HG03139 (cell line): ENCODE measurements at regions not wholly inside any gene's neighbourhood (a gene's known extent, or its start where the extent isn't known, plus 50 kb on each side); places are given as distances from the start of the nearest gene placed in this dataset.

Experiments
- ATAC-seq: cut with Tn5 transposase; IDR thresholded peaks from one replicate; pipeline ENCODE4 v1.9.1; 2021; ENCODE audit not compliant: unreplicated experiment

DNA sequence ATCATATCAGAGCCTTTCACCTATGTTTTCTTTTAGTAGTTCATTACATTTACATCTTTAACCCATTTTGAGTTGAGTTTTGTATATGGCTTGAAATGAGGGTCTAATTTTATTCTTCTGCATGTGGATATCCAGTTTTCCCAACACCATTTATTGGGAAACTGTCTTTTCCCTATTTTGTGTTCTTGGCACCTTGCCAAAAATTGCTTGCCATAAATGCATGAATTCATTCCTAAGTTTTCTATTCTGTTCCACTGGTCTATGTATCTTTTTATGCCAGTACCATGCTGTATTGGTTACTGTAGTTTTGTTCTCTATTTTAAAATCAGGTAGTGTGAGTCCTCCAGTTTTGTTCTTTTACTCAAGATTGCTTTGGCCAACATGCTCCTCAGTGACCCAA is 144.0 kb upstream of the OBI1 start:
- no peak for ATAC-seq

DNA sequence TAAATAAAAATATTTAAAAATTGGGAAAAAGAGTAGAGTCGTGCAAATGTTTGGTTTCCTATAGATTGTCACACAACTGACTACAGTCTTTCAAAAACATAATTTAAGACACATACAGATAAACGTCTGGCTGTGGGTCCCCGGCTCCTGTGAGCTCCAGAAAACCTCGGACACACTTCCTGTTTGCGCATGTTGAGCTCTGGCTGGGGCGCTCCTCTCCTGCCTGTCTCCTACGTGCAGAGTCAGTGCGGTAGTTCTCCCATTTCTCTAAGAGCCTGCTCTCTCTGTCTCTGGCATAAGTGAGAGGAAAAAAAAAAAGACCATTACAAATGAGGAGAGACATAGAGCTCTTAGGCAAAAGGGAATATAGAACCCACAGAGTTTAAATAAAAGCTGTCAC is 128.2 kb upstream of the OBI1 start:
- no peak for ATAC-seq

DNA sequence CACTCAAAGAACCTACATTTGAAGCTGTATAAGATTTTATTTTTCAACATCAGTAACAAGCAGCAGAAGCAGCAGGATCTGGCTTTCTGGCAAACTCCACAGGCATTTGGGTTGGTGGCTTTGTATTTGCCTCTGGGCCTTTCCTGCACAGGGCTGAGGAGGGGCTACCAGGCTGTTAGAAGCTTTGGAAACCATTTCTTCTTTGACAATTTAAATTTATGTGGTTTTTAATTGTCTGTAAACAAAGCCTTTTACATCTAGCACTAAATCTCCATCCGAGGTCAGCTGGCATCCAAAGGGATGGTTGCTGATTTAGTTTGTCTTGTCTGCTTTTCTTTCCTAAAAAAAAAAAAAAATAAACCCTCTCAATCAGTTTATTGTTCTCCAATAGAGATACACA is 127.5 kb upstream of the OBI1 start:
- no peak for ATAC-seq

DNA sequence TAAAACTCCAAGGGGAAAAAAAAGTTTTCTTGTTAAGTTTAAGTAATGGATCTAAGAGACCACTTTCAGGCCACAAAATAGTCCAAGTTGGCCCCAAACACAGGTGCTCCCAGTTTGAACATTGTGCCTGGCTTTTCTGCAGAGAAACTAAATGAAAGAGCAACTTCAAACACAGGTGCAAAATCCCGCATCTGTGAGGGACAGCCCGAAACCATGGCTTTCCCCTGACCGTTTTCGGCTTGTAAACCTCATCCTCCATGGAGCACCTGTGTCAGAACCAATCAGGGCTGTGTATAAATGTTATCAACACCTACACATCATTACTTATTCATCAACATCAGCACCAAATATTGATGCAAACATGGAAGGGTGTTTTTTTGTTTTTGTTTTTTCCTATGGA is 126.8 kb upstream of the OBI1 start:
- no peak for ATAC-seq

DNA sequence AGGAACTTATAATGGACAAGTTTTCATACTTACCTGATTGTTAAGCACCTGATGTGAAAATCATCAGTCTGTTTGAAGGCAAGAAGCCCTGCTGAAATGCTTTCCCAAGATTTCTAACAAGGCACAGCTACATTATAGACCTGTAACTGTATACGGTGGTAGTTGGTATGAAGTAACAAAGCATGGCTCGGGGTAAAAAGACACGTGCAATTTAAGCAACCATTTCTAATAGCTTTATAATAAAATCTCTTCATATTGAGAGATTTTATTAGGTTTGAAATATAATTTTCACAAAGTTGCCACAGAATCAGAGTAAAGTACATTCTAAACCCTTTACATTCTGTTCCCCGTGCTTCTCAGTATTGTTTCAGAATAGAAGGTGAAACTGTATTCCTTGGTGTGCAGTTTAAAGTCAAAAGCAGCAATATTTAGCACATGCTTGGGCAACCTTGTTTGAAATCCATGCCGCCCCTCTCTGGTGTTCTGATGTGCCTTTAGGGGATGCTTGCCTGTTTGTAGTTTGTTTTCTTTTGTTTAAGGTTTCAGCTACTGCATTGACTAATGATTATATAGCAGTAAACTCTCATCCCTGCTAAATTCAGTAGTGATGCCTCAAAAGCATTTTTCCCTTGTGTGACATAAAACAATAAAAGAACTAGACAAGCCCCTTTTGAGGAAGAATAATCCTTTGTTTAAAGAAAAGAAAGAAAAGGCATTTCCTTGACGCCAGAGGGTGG is 125.2 kb upstream of the OBI1 start:
- ATAC-seq, result no peak

DNA sequence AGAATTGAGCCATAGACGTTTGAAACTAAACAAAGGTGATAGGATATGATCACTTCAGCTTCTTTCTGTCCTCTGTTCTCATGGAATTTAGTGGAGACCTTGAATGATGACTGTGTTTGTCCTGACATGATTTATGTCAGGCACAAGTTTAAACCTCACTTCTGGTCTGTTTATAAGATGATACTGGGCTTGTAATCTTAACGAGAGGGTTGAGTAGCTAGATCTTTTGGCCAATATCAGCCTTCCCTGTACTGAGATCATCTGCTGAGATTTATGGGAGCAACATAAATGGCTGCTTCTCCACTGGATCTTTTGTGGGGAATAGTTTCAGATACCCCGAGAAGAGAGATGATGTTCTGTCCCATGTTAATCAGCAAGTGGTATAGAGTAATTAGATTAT is 121.8 kb upstream of the OBI1 start:
- ATAC-seq, result no peak

DNA sequence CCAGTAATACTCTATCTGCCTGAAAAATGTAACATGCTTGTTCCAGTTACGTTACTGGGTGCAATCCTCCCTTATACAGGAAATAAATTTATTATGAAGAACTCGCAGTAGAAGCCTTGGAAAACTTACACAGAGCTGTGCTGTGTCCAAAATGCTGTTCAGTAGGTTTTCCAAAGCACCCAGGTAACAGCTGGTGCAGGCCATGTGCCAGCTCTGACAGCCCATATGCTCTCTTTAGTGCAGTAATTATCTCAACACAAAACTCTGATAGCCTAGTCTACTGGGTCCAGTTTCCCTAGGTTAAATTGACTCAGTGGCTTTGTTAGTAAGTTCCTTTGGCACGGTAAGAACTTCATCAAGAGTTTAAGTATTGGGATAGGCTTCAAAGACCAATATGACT is 120.7 kb upstream of the OBI1 start:
- no peak for ATAC-seq

DNA sequence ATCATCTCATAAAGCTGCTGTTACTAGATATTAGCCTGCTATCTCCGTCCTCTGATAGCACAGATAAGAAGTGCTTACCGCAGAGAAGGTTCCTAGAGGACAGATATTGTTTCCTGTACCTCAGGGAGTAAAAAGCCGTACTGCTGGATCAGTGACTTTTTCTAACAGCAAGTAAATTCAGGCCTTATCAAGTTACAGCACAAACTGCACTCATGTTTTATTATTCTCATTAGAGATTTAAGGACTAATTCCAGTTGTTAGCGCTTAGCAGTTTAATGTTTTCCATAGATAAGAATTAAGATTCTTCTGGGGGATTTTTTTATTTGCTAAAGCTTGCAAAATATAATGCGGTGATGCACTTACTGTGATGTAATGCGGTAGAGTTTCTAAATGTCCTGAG is 119.0 kb upstream of the OBI1 start:
- ATAC-seq, result no peak

DNA sequence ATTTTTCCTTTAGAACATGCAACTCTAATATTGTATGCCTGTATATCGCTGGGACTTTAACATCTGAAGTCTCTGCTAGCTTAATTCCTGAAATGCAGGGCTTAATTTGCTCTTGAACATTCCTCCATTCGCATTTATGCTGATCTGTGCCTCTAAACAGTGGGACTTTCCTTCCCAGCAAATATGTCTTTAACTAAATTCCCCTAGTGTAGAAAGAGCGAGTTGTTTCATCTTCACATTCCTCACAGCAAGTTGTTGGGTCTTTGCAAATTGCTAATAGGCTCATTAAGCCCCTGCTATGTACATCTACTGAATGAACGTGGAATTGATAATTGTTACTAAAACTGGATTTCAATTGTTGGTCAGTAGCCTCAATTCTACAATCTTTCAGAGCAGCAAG is 118.4 kb upstream of the OBI1 start:
- ATAC-seq, result no peak

DNA sequence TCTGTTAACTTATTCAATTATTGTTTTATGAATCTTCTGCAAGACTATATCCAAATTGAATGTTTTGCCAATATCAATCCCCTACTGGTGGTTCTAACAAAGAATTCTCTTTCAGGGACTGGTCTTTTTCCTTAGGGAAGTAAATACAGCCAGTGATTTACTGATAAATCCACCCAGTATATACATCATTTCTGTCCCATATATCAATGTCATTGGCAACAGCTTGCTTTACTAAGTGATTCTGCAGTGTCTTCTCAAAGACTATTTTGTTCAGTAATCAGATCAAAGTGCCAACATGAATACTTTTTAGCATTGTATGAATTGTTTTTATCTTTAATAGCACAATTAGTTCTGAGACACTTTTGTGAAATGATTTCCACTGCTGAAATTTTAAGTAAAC is 114.0 kb upstream of the OBI1 start:
- no peak for ATAC-seq

DNA sequence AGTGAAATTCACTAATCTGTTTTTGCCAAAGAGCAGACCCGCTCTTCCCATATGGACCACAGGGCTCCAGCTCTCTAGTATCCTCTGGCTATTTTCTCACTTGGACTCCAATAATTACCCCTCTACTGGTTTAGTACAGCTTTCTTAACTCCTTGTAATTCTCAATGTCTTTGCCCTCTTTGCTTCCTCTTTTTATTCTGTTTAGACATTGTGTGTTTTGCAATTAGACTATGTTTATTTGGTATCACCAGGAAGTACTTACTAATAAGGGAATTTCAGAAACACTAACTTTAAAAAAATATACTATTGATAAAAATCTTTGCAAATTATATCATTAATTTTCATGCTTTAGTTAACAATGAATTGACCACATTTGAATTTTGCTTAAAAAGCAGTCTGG is 111.6 kb upstream of the OBI1 start:
- ATAC-seq, result no peak

DNA sequence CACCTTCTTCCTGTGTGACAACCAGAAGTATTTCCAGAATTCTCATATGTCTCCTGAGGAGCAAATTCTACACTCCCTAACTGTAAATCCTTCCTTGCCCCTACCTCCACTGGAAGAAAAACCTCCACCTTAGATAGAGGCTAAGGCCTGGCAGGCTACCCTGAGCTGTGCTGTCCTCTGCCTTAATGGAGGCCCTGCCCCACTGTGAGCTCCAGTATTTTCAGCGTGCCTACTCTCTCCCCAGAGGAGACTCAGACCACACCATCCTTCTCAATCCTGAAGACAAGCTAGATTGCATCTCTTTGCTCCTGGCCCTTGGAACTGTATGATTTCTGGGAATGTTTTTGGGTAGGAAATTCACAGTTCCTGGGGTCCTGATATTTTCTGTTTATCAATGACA is 110.0 kb upstream of the OBI1 start:
- no peak for ATAC-seq

DNA sequence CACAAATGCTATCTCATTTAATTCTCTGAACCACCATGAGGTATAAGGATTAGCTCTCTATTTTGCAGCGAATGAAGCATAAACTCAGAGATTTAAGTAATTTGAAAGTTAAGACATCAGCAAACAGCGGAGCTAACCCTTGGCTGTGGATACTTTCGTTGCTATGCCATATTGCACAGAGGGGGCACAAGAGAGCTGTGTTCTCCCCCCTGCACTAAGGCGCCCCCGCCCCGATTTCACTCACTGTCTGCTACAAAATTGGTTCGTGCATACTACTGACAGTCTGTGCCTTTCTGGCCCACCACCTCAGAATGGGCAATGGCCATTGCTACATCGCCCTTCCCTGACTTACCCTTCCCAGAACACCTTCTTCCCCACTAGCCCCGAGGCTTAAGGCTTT is 105.7 kb upstream of the OBI1 start:
- no peak for ATAC-seq

DNA sequence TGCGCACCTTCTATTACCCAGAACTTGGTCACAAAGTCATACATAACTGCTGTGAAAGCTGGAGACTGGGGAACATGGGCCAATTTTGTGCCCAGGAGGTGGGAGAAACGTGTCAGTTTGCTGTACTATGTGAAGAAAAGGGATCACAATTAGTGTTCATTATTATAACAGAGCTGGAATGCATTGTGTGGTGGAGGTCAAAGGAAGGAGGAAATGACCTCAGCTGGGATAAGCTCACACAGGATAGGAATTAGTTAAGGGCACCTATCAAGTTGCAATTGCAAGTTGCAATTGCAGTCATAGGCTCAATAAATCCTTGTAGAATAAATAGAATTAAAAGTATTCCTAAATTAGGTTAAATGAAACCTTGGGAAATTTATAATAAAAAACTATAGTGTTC is 103.9 kb upstream of the OBI1 start:
- no peak for ATAC-seq

DNA sequence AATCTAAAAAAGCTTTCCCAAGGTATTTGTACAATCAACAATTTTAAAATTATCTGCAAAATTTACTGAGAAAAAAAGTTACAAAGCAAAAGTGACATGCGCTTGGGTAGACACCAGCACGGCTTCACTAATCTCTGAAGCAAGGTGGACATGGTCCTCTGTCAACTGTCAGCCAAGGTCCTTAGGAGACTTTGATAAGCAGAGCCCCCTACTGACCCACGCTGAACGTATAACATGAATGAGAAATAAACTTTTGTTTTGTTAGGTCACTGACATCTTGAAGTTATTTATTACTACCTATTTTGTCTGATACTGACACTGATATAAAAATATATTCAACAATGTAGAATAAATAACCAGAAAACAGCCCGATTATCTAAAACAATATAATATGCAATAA is 100.7 kb upstream of the OBI1 start:
- no peak for ATAC-seq

DNA sequence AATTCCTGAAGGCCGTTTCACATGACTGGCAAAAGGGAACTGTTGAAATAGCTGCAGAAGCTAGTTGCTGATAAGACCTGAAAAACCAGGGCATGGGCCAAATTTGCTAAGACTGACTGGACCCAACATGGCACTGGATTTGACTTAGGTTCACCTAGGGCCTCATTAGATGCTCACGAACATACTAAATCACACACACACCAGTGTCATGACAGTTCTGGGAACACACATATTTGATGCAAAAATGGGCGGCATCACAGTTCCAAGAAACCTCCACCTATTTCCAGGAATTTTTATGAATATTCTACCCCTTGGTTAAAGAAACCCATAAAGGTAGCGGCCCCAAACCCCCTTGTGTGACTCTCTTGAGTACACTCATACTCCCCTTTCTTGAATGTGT is 99.6 kb upstream of the OBI1 start:
- no peak for ATAC-seq

DNA sequence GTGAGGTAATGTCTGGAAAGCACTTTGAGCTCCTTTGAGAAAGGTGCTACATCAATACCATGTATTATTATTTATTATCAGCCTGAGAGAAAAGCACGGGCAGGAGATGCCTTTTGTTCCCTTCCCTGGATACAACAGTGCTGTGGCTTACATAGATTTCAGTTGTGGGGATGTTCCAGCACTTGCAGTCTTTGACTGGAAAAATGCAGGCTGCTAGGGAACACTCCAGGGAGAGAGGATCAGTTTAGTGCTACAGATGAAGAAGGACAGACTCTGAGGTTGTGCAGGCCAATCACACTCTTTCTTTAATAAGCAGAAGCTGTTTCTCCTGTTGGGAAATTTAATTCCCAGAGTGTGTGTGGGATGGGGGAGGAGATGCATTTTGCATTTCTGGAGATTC is 94.5 kb upstream of the OBI1 start:
- ATAC-seq, result no peak

DNA sequence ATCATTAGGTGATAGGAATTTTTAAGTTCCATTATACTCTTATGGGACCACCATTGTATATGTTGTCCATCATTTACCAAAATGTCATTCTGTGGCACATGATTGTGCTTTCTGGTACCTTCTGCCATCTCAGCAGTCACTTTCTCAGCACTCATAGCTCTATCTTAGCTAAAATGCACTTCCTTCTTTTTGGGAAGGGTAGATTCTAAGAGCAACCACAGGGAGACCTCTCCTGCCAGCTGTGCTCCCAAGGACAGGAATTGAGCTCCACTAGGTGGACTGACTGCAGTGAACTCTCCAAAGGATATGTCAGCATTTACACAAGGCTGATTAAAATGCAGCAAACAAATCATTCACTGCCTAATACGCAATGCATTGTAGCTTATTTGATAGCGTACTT is 91.8 kb upstream of the OBI1 start:
- no peak for ATAC-seq

DNA sequence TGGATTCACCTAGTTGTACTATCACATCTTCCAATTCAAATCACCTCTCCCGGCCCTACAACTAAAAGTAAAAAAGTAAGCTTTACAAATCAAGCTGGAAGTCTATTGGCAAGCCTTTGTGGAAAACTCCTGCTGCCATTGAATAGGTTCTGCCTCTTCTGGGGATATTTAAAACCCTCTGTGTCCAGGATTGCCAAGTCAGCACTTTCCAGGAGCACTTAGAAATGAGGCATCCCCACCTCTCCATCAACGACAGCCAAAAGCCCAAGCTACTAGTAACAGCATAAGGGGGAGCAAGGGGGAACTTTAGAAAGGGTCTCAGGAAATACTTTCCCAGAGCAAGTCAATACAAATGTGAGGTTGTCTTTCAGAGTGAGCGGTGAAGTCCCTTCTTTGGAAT is 85.0 kb upstream of the OBI1 start:
- ATAC-seq, result no peak

DNA sequence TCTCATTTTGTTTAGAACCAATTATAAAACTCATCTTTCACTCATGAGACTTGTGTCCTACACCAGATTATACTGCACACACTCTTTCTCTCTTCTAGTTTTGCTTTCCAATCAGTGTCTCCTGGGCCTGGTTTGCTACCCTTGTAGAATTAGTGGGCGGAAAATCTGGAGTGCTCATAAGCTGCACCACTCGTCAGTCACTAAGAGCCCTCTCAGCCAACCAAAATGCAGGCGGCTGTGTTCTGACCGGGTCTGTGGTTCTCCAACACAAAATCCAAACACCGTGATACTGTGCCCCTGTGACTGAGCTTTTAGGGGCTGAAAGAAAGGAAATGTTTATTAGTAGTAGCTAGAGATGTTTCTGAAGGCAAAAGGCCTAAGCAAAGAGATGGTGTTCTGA is 83.7 kb upstream of the OBI1 start:
- ATAC-seq, result no peak

DNA sequence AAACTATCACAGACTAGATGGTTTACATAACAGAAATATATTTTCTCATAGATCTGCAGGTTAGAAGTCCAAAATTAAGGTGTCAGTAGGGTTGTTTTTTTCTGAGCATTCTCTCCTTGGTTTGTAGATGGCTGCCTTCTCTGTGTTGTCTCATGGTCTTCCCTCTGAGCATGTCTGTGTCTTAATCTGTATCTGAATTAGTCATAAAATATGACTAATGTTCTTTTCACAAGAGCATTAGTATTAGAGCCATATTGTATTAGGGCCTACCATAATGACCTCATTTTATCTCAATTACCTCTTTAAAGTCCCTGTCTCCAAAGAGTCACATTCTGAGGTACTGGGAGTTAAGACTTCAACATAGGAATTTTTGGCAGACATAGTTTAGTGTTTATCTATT is 77.2 kb upstream of the OBI1 start:
- no peak for ATAC-seq

DNA sequence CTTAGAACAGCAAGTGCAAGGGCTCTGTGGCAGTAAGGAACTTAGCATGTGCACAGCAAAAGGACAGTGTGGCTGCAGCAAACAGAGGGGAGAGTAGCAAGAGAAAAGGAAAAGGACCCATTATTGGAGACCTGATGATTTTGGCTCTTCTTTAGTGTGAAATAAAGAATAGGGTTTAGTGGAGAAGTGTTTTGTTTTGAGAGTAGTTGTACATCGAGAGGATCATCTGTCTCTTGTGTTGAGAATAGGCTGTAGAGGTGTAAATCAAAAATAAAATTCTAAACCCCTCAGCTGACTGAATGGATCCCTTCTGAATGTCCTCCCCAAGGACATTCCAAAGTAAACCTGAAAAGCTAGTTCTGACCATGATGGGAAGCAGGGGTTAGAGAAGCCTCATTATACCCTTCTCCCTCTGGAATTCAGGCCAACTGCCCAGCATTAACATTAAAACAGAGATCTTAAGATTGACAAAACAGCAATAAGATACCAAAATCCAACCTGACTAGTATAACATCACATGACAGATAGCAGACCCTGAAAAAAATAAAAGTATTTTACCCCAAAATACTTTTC is 73.6 kb upstream of the OBI1 start:
- no peak for ATAC-seq

DNA sequence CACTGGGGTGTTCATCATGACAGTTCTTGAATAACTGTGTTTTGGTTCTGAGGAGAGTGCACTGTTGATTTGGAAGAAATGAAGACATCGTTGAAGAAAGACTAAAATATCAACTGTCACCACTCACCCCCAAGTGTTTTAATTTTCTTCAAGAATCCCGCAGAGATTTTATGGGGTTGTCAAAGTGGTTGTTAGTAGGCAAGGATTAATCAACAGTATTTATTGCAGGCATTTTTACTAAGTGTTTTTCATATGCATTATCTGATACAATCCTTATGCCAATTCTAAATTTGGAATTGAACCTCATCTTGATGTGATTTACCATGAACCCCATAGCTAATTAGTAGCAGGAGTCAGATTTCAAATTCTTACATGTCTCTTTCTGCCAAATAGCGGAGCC is 63.7 kb upstream of the OBI1 start:
- no peak for ATAC-seq
